Right lobe of liver (tissue), 4 donors: ENCODE measurements at regions not wholly inside any gene's neighbourhood (a gene's known extent, or its start where the extent isn't known, plus 50 kb on each side); places are given as distances from the start of the nearest gene placed in this dataset.

ENCODE experiments used
- CTCF ChIP-seq, 4 donors: fragments of 200-600 bp in 3 of 4; fragments of 450-650 bp in 1 of 4; IDR thresholded peaks; one replicate each; pipeline versions ENCODE4 v1.5.1 to v1.8.0; 2016 to 2022; ENCODE audit warnings: antibody characterized with exemption in 4 of 4, mild to moderate bottlenecking in 2 of 4
- POLR2A ChIP-seq: fragments of 450-650 bp; IDR thresholded peaks from one replicate; pipeline ENCODE4 v1.6.1; 2017; ENCODE audit warnings: antibody characterized with exemption, mild to moderate bottlenecking
- donor health status: DM: no; HTN: no; CAD: no.
- donor health status: DM: no; HTN: no; CAD: no.
- donor health status: DM: no; HTN: yes; CAD: no.

GRCh38 chr3:110067527-110067926 lies 730.2 kb upstream of the DPPA4 start:
- TF ChIP-seq CTCF (IDR thresholded peaks at IDR 0.05) (no peak), POLR2A (no peak)
